ENCODE measurements at regions not wholly inside any gene's neighbourhood (a gene's known extent, or its start where the extent isn't known, plus 50 kb on each side); places are given as distances from the start of the nearest gene placed in this dataset.

DNA sequence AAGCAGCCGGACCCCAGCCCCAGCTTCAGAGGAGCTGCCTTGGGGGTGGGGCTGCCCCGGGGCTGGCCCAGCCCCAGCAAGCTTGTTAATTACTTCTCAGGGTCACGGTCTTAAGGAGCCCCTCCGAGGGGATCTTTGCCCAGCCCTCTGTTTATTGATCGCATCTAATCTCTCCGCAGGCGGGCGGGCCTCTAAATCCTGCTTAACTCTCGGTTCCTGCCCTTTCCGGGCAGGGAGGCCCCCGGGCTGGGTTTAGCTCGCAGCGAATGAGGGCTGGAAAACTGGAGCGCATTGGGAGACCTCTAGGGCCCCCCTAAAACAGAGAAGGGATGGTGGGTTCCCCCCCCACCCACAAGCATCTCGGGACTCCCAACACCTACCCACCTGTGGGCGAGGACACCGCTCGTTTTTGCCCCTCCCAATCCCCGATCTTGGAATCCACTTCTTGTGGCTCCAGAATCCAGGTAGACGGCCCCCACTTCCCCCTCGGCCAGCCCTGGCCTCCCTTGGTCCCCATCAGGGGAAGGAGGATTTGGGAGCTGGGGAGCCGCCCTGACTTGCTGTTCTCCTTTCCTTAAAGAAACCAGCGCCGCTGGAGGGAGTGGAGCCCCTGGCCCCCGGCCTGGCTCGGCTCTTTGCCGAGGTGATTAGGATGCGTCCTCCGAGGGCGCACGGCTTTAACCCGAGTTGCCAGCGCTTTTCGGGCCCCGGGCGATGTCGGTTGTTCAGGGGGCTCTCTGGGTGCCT, 59.5 kb upstream of the ADGRL1 start:
- TF ChIP-seq CTCF (IDR thresholded peaks at IDR 0.05), result no peak
- TF ChIP-seq POLR2A (IDR thresholded peaks at IDR 0.05), result no peak
- TF ChIP-seq POLR2AphosphoS5 (IDR thresholded peaks at IDR 0.05), result no peak

Data from transverse colon (tissue), 4 donors.